B cell (primary cell): ENCODE measurements at regions not wholly inside any gene's neighbourhood (a gene's known extent, or its start where the extent isn't known, plus 50 kb on each side); places are given as distances from the start of the nearest gene placed in this dataset.

Experiments used
- EZH2 ChIP-seq: IDR thresholded peaks from 2 replicates; pipeline ENCODE4 v1.6.1; 2012; ENCODE audit warnings: borderline replicate concordance, low read depth, mild to moderate bottlenecking, moderate library complexity, low read length; ENCODE audit not compliant: insufficient read depth, poor library complexity, severe bottlenecking
- TF ChIP-seq, protein P1 (sequence below): fragments of 200-600 bp; IDR thresholded peaks from one replicate; pipeline ENCODE4 v1.8.0; 2022; ENCODE audit warnings: antibody characterized with exemption, mild to moderate bottlenecking

DNA sequence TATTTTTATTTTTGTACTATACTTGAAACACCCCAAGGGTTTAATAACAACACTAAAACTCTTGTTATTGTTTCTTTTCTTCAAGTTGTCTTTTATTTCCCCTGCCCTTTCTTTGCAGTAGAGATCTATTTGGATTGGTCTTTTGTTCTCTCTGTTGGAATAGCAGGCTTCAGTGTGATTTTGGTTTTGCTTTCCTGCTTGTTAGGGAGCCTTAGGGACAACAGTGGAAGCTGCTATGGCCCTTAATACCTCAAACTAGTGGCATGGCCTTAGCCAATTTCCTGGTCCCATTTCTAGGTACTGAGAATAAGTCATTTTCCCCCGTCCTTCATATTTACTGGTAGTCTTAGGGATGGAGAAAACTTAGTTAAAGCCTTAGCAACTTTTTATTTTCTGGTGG lies 535.4 kb upstream of the NDST4 start:
- TF ChIP-seq, protein P1, sequence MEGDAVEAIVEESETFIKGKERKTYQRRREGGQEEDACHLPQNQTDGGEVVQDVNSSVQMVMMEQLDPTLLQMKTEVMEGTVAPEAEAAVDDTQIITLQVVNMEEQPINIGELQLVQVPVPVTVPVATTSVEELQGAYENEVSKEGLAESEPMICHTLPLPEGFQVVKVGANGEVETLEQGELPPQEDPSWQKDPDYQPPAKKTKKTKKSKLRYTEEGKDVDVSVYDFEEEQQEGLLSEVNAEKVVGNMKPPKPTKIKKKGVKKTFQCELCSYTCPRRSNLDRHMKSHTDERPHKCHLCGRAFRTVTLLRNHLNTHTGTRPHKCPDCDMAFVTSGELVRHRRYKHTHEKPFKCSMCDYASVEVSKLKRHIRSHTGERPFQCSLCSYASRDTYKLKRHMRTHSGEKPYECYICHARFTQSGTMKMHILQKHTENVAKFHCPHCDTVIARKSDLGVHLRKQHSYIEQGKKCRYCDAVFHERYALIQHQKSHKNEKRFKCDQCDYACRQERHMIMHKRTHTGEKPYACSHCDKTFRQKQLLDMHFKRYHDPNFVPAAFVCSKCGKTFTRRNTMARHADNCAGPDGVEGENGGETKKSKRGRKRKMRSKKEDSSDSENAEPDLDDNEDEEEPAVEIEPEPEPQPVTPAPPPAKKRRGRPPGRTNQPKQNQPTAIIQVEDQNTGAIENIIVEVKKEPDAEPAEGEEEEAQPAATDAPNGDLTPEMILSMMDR, result no peak
- no peak for TF ChIP-seq EZH2
